ENCODE measurements at regions not wholly inside any gene's neighbourhood (a gene's known extent, or its start where the extent isn't known, plus 50 kb on each side); places are given as distances from the start of the nearest gene placed in this dataset.

GRCh38 chr11:15624701-15625100 is 510.0 kb downstream of the INSC start:
- no peak for DNase-seq
- in situ Hi-C loops (cut with HindIII; ENCODE audit: low pct_ligation_motif_present, low pct_unique_long_range_greater_than_20kb, low sequenced_read_pairs), result no loop called here

- in situ Hi-C loops (cut with HindIII; ENCODE audit: low pct_ligation_motif_present, low pct_unique_long_range_greater_than_20kb, low sequenced_read_pairs), result no loop called here
- DNase-seq, result no peak
Observed at GRCh38 chr11:15625691-15626090, 511.0 kb downstream of the INSC start.

GRCh38 chr11:15627560-15627959 is 512.8 kb downstream of the INSC start:
- in situ Hi-C loops (cut with HindIII; ENCODE audit: low pct_ligation_motif_present, low pct_unique_long_range_greater_than_20kb, low sequenced_read_pairs), result no loop called here
- DNase-seq, result peak; percentile 9

- in situ Hi-C loops (cut with HindIII; ENCODE audit: low pct_ligation_motif_present, low pct_unique_long_range_greater_than_20kb, low sequenced_read_pairs), result no loop called here
- DNase-seq, result peak; percentile 28
Observed at GRCh38 chr11:15629690-15630321, 515.1 kb downstream of the INSC start.

GRCh38 chr11:15630896-15631295 is 516.2 kb downstream of the INSC start:
- in situ Hi-C loops (cut with HindIII; ENCODE audit: low pct_ligation_motif_present, low pct_unique_long_range_greater_than_20kb, low sequenced_read_pairs), result no loop called here
- DNase-seq, result no peak

GRCh38 chr11:15635521-15635920 is 520.8 kb downstream of the INSC start:
- DNase-seq, result no peak
- in situ Hi-C loops (cut with HindIII; ENCODE audit: low pct_ligation_motif_present, low pct_unique_long_range_greater_than_20kb, low sequenced_read_pairs), result no loop called here

- no peak for DNase-seq
- in situ Hi-C loops (cut with HindIII; ENCODE audit: low pct_ligation_motif_present, low pct_unique_long_range_greater_than_20kb, low sequenced_read_pairs), result no loop called here
Observed at GRCh38 chr11:15636521-15637089, 521.9 kb downstream of the INSC start.

GRCh38 chr11:15638386-15638787 is 523.7 kb downstream of the INSC start:
- in situ Hi-C loops (cut with HindIII; ENCODE audit: low pct_ligation_motif_present, low pct_unique_long_range_greater_than_20kb, low sequenced_read_pairs), result no loop called here
- no peak for DNase-seq

GRCh38 chr11:15640318-15640717 is 525.6 kb downstream of the INSC start:
- in situ Hi-C loops (cut with HindIII; ENCODE audit: low pct_ligation_motif_present, low pct_unique_long_range_greater_than_20kb, low sequenced_read_pairs), result no loop called here
- no peak for DNase-seq

GRCh38 chr11:15641271-15642045 is 526.7 kb downstream of the INSC start:
- in situ Hi-C loops (cut with HindIII; ENCODE audit: low pct_ligation_motif_present, low pct_unique_long_range_greater_than_20kb, low sequenced_read_pairs), result no loop called here
- peak; percentile 15 for DNase-seq

- DNase-seq, result no peak
- in situ Hi-C loops (cut with HindIII; ENCODE audit: low pct_ligation_motif_present, low pct_unique_long_range_greater_than_20kb, low sequenced_read_pairs), result no loop called here
Observed at GRCh38 chr11:15645201-15645600, 530.5 kb downstream of the INSC start.

GRCh38 chr11:15649371-15650104 is 534.8 kb downstream of the INSC start:
- DNase-seq, result no peak
- in situ Hi-C loops (cut with HindIII; ENCODE audit: low pct_ligation_motif_present, low pct_unique_long_range_greater_than_20kb, low sequenced_read_pairs), result no loop called here

- in situ Hi-C loops (cut with HindIII; ENCODE audit: low pct_ligation_motif_present, low pct_unique_long_range_greater_than_20kb, low sequenced_read_pairs), result no loop called here
- DNase-seq, result peak; percentile 84
Observed at GRCh38 chr11:15650105-15650938, 535.6 kb downstream of the INSC start.

- in situ Hi-C loops (cut with HindIII; ENCODE audit: low pct_ligation_motif_present, low pct_unique_long_range_greater_than_20kb, low sequenced_read_pairs), result no loop called here
- DNase-seq, result no peak
Observed at GRCh38 chr11:15651033-15651432, 536.3 kb downstream of the INSC start.

GRCh38 chr11:15651816-15652215 is 537.1 kb downstream of the INSC start:
- no peak for DNase-seq
- in situ Hi-C loops (cut with HindIII; ENCODE audit: low pct_ligation_motif_present, low pct_unique_long_range_greater_than_20kb, low sequenced_read_pairs), result no loop called here

- in situ Hi-C loops (cut with HindIII; ENCODE audit: low pct_ligation_motif_present, low pct_unique_long_range_greater_than_20kb, low sequenced_read_pairs), result no loop called here
- DNase-seq, result no peak
Observed at GRCh38 chr11:15653191-15653710, 538.5 kb downstream of the INSC start.

- DNase-seq, result no peak
- in situ Hi-C loops (cut with HindIII; ENCODE audit: low pct_ligation_motif_present, low pct_unique_long_range_greater_than_20kb, low sequenced_read_pairs), result no loop called here
Observed at GRCh38 chr11:15654451-15654850, 539.7 kb downstream of the INSC start.

- in situ Hi-C loops (cut with HindIII; ENCODE audit: low pct_ligation_motif_present, low pct_unique_long_range_greater_than_20kb, low sequenced_read_pairs), result no loop called here
- DNase-seq, result no peak
Observed at GRCh38 chr11:15655552-15655951, 540.8 kb downstream of the INSC start.

All from ACHN (cell line).